Suprapubic skin (tissue), 4 donors: ENCODE measurements at regions not wholly inside any gene's neighbourhood (a gene's known extent, or its start where the extent isn't known, plus 50 kb on each side); places are given as distances from the start of the nearest gene placed in this dataset.
"Not testable (repeated sequence)": the region's sequence is repeated elsewhere in the genome, so short reads cannot be mapped to it uniquely, and the experiment has no call there.

Source experiments
- DNase-seq, 2 donors: peaks; one replicate each; pipeline ENCODE4 v3.0.0-alpha.2; 2019; ENCODE audit warnings: low spot score in 2 of 2
- H3K27ac ChIP-seq: fragments of 200-600 bp; sonication (generic); one replicate; pipeline ENCODE4 v1.5.1; 2019
- H3K27me3 ChIP-seq: fragments of 200-600 bp; sonication (generic); one replicate; pipeline ENCODE4 v1.5.1; 2019
- H3K36me3 ChIP-seq: fragments of 200-600 bp; sonication (generic); one replicate; pipeline ENCODE4 v1.5.1; 2019
- H3K4me1 ChIP-seq: fragments of 200-600 bp; sonication (generic); one replicate; pipeline ENCODE4 v1.5.1; 2019
- H3K4me3 ChIP-seq: fragments of 200-600 bp; sonication (generic); one replicate; pipeline ENCODE4 v1.5.1; 2019; ENCODE audit warnings: mild to moderate bottlenecking
- H3K9me3 ChIP-seq: fragments of 200-600 bp; sonication (generic); one replicate; pipeline ENCODE4 v1.5.1; 2019
- EP300 ChIP-seq: sonication (generic); formaldehyde crosslinking; IDR thresholded peaks from one replicate; pipeline ENCODE4 v1.6.1; 2017; ENCODE audit warnings: antibody characterized with exemption
- POLR2A ChIP-seq, 2 donors: fragments of 450-650 bp; IDR thresholded peaks; one replicate each; pipeline ENCODE4 v1.6.1; 2017; ENCODE audit warnings: antibody characterized with exemption in 2 of 2, mild to moderate bottlenecking in 2 of 2, moderate library complexity in 2 of 2
- POLR2AphosphoS5 ChIP-seq, 3 donors: sonication (generic); formaldehyde crosslinking; IDR thresholded peaks; one replicate each; pipeline ENCODE4 v1.6.1; 2017; ENCODE audit warnings: antibody characterized with exemption in 3 of 3
- WGBS: methylation state at CpG from one replicate; pipeline ENCODE4 v1.1.5; 2018; 5-methylcytosine and 5-hydroxymethylcytosine counted together
- TF ChIP-seq, protein P1 (sequence below), 2 donors: fragments of 200-600 bp in 1 of 2; fragments of 450-650 bp in 1 of 2; sonication (generic) in 1 of 2; IDR thresholded peaks; one replicate each; pipeline ENCODE4 v1.5.1; 2016 to 2019; ENCODE audit warnings: antibody characterized with exemption in 2 of 2, mild to moderate bottlenecking in 1 of 2, moderate library complexity in 1 of 2

DNA sequence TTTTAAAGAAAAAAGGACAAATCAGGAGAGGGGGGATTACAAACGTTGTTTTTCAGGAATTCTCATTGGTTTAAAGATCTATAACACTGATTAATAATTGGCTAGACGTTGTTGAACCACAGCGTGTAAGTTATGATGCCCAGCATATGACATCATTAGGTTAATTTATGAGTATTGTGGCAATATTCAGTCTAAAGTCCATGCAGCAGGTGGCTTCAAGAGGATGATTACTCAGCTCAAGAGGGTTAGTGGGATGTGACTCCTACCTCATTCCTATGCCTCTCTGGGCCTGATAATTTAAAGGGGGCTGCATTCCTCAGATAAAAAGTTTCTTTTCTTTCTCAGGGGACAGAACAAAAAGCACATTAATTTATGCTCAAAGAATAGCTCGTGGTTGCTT is 1309.0 kb downstream of the EPHA7 start:
- Histone ChIP-seq H3K27ac (no peak overlapping the region), H3K9me3 (no peaks in the 10 kb centered on the region), H3K36me3 (no peaks in the 10 kb centered on the region), H3K27me3 (no peaks in the 10 kb centered on the region), H3K4me1 (no peaks in the 10 kb centered on the region), H3K4me3 (no peak overlapping the region)
- WGBS, result 62% methylated on average over 4 of the region's 4 CpGs
- no peak for DNase-seq
- TF ChIP-seq POLR2A (IDR thresholded peaks at IDR 0.05), result no peak

DNA sequence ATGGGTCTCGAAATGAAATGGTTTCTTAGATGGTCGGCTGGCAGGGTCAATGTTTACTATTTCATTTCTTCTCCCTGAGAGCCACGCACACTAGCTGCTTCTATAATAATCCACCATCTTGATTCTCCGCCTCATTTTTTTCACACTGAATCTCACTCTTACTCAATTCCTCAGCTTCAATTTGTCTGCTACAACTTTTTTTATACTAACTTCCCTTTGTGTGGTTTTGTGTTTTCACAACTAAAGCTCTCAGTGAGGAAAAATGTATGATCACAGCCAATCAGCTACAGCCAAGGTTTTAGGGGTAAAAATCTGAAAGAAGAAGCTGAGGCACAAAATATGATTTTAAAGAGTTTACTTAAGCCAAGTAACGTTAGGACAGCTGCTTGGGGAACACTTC is 1309.4 kb downstream of the EPHA7 start:
- no peak overlapping the region for H3K4me3 ChIP-seq
- H3K4me1 ChIP-seq, result no peaks in the 10 kb centered on the region
- 79% methylated on average over 5 of the region's 5 CpGs for WGBS
- H3K36me3 ChIP-seq, result no peaks in the 10 kb centered on the region
- no peak for TF ChIP-seq POLR2AphosphoS5 (IDR thresholded peaks at IDR 0.05)
- TF ChIP-seq EP300, result no peak
- TF ChIP-seq, protein P1, sequence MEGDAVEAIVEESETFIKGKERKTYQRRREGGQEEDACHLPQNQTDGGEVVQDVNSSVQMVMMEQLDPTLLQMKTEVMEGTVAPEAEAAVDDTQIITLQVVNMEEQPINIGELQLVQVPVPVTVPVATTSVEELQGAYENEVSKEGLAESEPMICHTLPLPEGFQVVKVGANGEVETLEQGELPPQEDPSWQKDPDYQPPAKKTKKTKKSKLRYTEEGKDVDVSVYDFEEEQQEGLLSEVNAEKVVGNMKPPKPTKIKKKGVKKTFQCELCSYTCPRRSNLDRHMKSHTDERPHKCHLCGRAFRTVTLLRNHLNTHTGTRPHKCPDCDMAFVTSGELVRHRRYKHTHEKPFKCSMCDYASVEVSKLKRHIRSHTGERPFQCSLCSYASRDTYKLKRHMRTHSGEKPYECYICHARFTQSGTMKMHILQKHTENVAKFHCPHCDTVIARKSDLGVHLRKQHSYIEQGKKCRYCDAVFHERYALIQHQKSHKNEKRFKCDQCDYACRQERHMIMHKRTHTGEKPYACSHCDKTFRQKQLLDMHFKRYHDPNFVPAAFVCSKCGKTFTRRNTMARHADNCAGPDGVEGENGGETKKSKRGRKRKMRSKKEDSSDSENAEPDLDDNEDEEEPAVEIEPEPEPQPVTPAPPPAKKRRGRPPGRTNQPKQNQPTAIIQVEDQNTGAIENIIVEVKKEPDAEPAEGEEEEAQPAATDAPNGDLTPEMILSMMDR (IDR thresholded peaks at IDR 0.05), result no peak
- TF ChIP-seq POLR2A (IDR thresholded peaks at IDR 0.05), result no peak
- no peak for DNase-seq
- H3K27me3 ChIP-seq, result no peaks in the 10 kb centered on the region
- no peak overlapping the region for H3K27ac ChIP-seq
- no peaks in the 10 kb centered on the region for H3K9me3 ChIP-seq

DNA sequence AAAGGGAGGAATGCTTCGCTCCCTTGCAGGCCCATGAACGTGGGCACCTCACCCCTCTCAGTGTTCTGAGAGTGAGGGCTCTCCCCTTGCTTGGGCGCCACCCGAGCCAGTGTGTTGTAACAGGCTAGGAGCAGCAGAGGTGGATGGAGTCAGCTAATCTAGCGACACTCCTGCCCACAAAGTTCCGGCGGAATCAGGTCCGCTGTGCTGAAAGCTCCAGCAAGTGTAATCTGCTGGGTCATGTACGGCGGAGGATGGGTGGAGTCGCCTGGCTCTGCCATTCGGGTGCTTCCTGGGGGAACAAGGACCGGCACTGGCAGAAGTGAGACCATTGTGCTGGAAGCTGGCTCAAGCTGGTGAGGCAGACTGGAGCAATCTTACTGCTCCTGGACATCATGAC is 1310.1 kb downstream of the EPHA7 start:
- Histone ChIP-seq H3K4me1 (no peaks in the 10 kb centered on the region), H3K9me3 (no peaks in the 10 kb centered on the region), H3K4me3 (no peak overlapping the region), H3K27me3 (no peaks in the 10 kb centered on the region), H3K27ac (no peak overlapping the region), H3K36me3 (no peaks in the 10 kb centered on the region)
- TF ChIP-seq, protein P1 (IDR thresholded peaks at IDR 0.05), result no peak
- no peak for TF ChIP-seq EP300
- TF ChIP-seq POLR2A (IDR thresholded peaks at IDR 0.05), result no peak
- TF ChIP-seq POLR2AphosphoS5 (IDR thresholded peaks at IDR 0.05), result no peak
- no peak for DNase-seq
- 96% methylated on average over 10 of the region's 13 CpGs for WGBS

DNA sequence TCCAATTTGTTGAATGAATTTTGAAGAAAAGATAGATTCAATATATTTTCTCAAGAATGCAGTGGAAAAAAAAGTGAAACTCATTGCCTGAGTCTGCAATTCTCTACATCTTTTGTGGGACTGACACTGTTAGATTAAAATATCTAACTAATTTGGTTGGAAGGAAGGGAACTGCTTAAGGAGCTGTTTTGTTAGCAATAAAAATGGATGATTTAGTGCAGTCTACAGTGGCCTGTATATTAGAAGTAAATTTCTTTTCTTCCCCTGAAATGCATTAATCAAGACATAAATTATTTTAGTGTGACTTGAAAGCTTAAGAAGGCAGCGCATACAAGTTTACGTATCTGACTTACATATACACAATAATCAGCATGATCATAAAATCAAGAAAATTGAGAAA is 1332.6 kb downstream of the EPHA7 start:
- WGBS, result 81% methylated on average over 2 of the region's 2 CpGs
- Histone ChIP-seq H3K27ac (no peak overlapping the region), H3K36me3 (no peaks in the 10 kb centered on the region), H3K9me3 (no peaks in the 10 kb centered on the region), H3K4me1 (no peaks in the 10 kb centered on the region), H3K27me3 (no peaks in the 10 kb centered on the region), H3K4me3 (no peak overlapping the region)
- TF ChIP-seq POLR2A (IDR thresholded peaks at IDR 0.05), result no peak
- TF ChIP-seq EP300, result no peak
- no peak for TF ChIP-seq POLR2AphosphoS5 (IDR thresholded peaks at IDR 0.05)
- TF ChIP-seq, protein P1 (IDR thresholded peaks at IDR 0.05), result no peak
- no peak for DNase-seq

DNA sequence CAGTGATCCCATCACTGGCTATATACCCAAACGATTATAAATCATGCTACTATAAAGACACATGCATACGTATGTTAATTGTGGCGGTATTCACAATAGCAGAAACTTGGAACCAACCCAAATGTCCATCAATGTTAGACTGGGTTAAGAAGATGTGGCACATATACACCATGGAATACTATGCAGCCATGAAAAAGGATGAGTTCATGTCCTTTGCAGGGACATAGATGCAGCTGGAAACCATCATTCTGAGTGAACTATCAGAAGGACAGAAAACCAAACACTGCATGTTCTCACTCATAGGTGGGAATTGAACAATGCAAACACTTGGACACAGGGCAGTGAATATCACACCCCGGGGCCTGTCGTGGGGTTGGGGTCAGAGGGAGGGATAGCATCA is 1335.4 kb downstream of the EPHA7 start:
- not testable (repeated sequence) for H3K27ac ChIP-seq, DNase-seq, H3K36me3 ChIP-seq, H3K4me3 ChIP-seq, H3K27me3 ChIP-seq, H3K4me1 ChIP-seq, H3K9me3 ChIP-seq
- 97% methylated on average over 5 of the region's 5 CpGs for WGBS

DNA sequence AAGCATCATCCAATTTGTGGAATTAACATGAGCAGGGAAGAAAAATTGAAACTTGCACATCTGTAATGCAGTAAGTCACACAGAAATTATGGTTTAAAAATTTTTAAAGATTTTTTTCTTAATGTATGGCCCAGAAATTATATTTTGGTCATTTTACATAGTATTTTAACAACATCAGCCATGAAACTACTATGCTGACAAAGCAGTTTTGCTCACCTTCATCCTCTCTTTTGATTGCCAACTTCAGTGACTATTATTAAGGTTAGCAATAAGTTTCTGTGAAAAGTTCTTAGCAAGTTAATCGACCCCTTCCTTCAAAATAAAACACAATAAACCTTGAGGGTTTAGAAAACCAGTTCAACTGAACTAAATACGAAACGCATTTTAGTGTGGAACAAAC is 1347.0 kb downstream of the EPHA7 start:
- no peak overlapping the region for H3K4me3 ChIP-seq
- H3K9me3 ChIP-seq, result no peaks in the 10 kb centered on the region
- WGBS, result 79% methylated on average over 3 of the region's 3 CpGs
- no peak for TF ChIP-seq EP300
- TF ChIP-seq POLR2A (IDR thresholded peaks at IDR 0.05), result no peak
- no peak for TF ChIP-seq POLR2AphosphoS5 (IDR thresholded peaks at IDR 0.05)
- TF ChIP-seq, protein P1 (IDR thresholded peaks at IDR 0.05), result no peak
- DNase-seq, result no peak
- H3K27me3 ChIP-seq, result no peaks in the 10 kb centered on the region
- no peaks in the 10 kb centered on the region for H3K4me1 ChIP-seq
- H3K36me3 ChIP-seq, result no peaks in the 10 kb centered on the region
- H3K27ac ChIP-seq, result no peak overlapping the region
